Panc1 (cell line): ENCODE measurements at regions not wholly inside any gene's neighbourhood (a gene's known extent, or its start where the extent isn't known, plus 50 kb on each side); places are given as distances from the start of the nearest gene placed in this dataset.
"Not testable (repeated sequence)": the region's sequence is repeated elsewhere in the genome, so short reads cannot be mapped to it uniquely, and the experiment has no call there.

Experiments used
- ATAC-seq: fragments of 200-7000 bp; cut with Tn5 transposase; 2 replicates; pipeline ENCODE4 v1.9.1; 2020; ENCODE audit warnings: mild to moderate bottlenecking, moderate library complexity
- BruUV-seq: library from RNA; stranded (reverse); fragments of 400-500 nt; replicated peaks from 2 replicates; lab custom pipeline; 2021; lab: Mats Ljungman, UMichigan
- CTCF ChIA-PET: fragments of 300-600 bp; sonication (Branson Sonifier 250); formaldehyde crosslinking; loops from one replicate; lab custom pipeline; 2022; ENCODE audit warnings: antibody characterized with exemption; lab: Charles Lee
- POLR2A ChIA-PET: fragments of 300-600 bp; sonication (Branson Sonifier 250); formaldehyde crosslinking; loops from one replicate; lab custom pipeline; 2022; ENCODE audit warnings: antibody characterized with exemption; lab: Charles Lee
- DNase-seq: peaks from one replicate; pipeline ENCODE4 v3.0.0-alpha.2; 2010; ENCODE audit warnings: low read depth, low spot score
- H3K27ac ChIP-seq: 2 replicates; pipeline ENCODE4 v1.5.1; 2011; ENCODE audit warnings: mild to moderate bottlenecking, low read length, inconsistent platforms
- H3K27me3 ChIP-seq: fragments of 200-500 bp; sonication (Bioruptor generic); 2 replicates; pipeline ENCODE4 v1.6.0; 2014; ENCODE audit warnings: low read length, inconsistent platforms; ENCODE audit not compliant: control insufficient read depth, insufficient read depth
- H3K36me3 ChIP-seq: fragments of 200-500 bp; sonication (Bioruptor generic); 2 replicates; pipeline ENCODE4 v1.5.1; 2014; ENCODE audit warnings: inconsistent platforms, mild to moderate bottlenecking, low read length, moderate library complexity; ENCODE audit not compliant: control insufficient read depth, insufficient read depth
- H3K4me1 ChIP-seq: 2 replicates; pipeline ENCODE4 v1.5.1; 2011; ENCODE audit warnings: inconsistent platforms, mild to moderate bottlenecking, low read length, moderate library complexity; ENCODE audit not compliant: control insufficient read depth, insufficient read depth
- H3K4me3 ChIP-seq, 2 experiments: 2 replicates each; pipeline ENCODE4 v1.5.1; 2011 to 2012; ENCODE audit warnings: low read depth in 2 of 2, low read length in 2 of 2, mild to moderate bottlenecking in 2 of 2, inconsistent platforms in 1 of 2, moderate library complexity in 1 of 2
- H3K9me3 ChIP-seq: fragments of 200-500 bp; sonication (Bioruptor generic); 2 replicates; pipeline ENCODE4 v1.5.1; 2014; ENCODE audit warnings: low read depth, mild to moderate bottlenecking, inconsistent platforms, low read length, moderate library complexity; ENCODE audit not compliant: control insufficient read depth, insufficient read depth
- CTCF ChIP-seq: fragments of 450-650 bp; IDR thresholded peaks from 2 replicates; pipeline ENCODE4 v1.5.1; 2017; ENCODE audit warnings: mild to moderate bottlenecking
- POLR2AphosphoS5 ChIP-seq: IDR thresholded peaks from 2 replicates; pipeline ENCODE4 v1.6.1; 2012; ENCODE audit warnings: mild to moderate bottlenecking, low read depth, low read length, moderate library complexity
- SIN3A ChIP-seq: IDR thresholded peaks from 2 replicates; pipeline ENCODE4 v1.6.1; 2012; ENCODE audit warnings: low read depth, mild to moderate bottlenecking, low read length, moderate library complexity, borderline replicate concordance; ENCODE audit not compliant: insufficient read depth
- TCF7L2 ChIP-seq: IDR thresholded peaks from 2 replicates; pipeline ENCODE4 v1.6.1; 2011; ENCODE audit warnings: mild to moderate bottlenecking, low read depth, low read length, inconsistent platforms
- in situ Hi-C: cut with HindIII; loops from 2 replicates; pipeline ENCODE4 v1.10.0; 2016; ENCODE audit warnings: low sequenced_read_pairs, low pct_unique_long_range_greater_than_20kb
- intact Hi-C: fragments of 100-400 bp; cut with micrococcal nuclease; formaldehyde crosslinking; loops from one replicate; pipeline ENCODE4 v1.10.0; 2022; ENCODE audit not compliant: unreplicated experiment
- TF ChIP-seq, protein P1 (sequence below), 2 experiments: IDR thresholded peaks; 2 replicates each; pipeline ENCODE4 v1.6.1; 2011 to 2012; ENCODE audit warnings: low read depth in 2 of 2, control low read depth in 1 of 2, low read length in 1 of 2, mild to moderate bottlenecking in 1 of 2, moderate library complexity in 1 of 2; ENCODE audit not compliant: insufficient read depth in 1 of 2

GRCh38 chr17:20698463-20699206, 119.1 kb downstream of the CDRT15L2 start:
- H3K36me3 ChIP-seq, H3K9me3 ChIP-seq, BruUV-seq, CTCF ChIA-PET, in situ Hi-C loops, DNase-seq, H3K4me3 ChIP-seq, H3K4me1 ChIP-seq, POLR2A ChIA-PET, H3K27ac ChIP-seq, H3K27me3 ChIP-seq, intact Hi-C loops, ATAC-seq: not testable (repeated sequence)

GRCh38 chr17:20700528-20700927, 121.0 kb downstream of the CDRT15L2 start:
- H3K9me3 ChIP-seq, intact Hi-C loops, ATAC-seq, H3K27me3 ChIP-seq, POLR2A ChIA-PET, CTCF ChIA-PET, H3K4me3 ChIP-seq, in situ Hi-C loops, BruUV-seq, DNase-seq, H3K36me3 ChIP-seq, H3K27ac ChIP-seq, H3K4me1 ChIP-seq: not testable (repeated sequence)

DNA sequence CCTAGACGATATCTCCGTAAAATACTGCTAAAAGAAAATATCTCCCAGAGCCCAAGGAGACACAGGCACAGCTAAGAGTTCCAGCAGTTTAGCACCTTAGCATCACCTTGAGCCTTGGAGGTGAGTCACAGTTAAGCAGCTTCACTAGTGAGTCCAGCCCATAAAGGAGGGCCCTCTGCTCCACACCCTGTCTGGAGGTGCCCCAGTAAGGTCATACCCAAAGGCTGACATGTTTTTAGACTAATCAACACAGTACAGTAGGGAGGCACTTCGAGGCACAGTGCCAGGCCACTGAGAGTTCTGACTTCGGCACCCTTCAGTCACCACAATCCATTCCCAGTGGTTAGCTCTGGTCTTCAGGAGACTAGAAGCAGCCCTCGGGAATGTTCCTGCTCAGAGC, 121.8 kb downstream of the CDRT15L2 start:
- DNase-seq, intact Hi-C loops, POLR2A ChIA-PET, H3K27me3 ChIP-seq, in situ Hi-C loops, H3K4me1 ChIP-seq, H3K36me3 ChIP-seq, ATAC-seq, H3K9me3 ChIP-seq, BruUV-seq, CTCF ChIA-PET, H3K4me3 ChIP-seq, H3K27ac ChIP-seq: not testable (repeated sequence)

DNA sequence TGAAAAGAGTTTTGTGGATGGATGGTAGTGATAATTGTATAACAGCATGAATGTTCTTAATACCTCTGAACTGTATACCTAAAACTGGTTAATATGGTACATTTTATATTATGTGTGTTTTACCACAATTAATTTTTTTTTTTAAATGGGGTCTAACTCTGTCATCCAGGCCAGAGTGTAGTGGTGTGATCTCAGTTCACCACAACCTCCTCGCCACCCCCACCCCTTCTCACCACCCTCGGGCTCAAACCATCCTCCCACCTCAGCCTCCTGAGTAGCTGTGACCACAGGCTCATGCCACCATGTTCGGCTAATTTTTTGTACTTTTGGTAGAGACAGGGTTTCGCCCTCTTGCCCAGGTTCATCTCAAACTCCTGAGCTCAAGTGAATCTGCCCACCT, 123.2 kb downstream of the CDRT15L2 start:
- ChIA-PET CTCF (no interaction called here), POLR2A (no interaction called here)
- H3K4me3 ChIP-seq: no peak overlapping the region
- no peaks in the 10 kb centered on the region for H3K9me3 ChIP-seq
- in situ Hi-C loops: no loop called here
- DNase-seq (no peak), ATAC-seq (no peak)
- TF ChIP-seq, protein P1, sequence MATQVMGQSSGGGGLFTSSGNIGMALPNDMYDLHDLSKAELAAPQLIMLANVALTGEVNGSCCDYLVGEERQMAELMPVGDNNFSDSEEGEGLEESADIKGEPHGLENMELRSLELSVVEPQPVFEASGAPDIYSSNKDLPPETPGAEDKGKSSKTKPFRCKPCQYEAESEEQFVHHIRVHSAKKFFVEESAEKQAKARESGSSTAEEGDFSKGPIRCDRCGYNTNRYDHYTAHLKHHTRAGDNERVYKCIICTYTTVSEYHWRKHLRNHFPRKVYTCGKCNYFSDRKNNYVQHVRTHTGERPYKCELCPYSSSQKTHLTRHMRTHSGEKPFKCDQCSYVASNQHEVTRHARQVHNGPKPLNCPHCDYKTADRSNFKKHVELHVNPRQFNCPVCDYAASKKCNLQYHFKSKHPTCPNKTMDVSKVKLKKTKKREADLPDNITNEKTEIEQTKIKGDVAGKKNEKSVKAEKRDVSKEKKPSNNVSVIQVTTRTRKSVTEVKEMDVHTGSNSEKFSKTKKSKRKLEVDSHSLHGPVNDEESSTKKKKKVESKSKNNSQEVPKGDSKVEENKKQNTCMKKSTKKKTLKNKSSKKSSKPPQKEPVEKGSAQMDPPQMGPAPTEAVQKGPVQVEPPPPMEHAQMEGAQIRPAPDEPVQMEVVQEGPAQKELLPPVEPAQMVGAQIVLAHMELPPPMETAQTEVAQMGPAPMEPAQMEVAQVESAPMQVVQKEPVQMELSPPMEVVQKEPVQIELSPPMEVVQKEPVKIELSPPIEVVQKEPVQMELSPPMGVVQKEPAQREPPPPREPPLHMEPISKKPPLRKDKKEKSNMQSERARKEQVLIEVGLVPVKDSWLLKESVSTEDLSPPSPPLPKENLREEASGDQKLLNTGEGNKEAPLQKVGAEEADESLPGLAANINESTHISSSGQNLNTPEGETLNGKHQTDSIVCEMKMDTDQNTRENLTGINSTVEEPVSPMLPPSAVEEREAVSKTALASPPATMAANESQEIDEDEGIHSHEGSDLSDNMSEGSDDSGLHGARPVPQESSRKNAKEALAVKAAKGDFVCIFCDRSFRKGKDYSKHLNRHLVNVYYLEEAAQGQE (IDR thresholded peaks at IDR 0.05; ENCODE audit: insufficient read depth in 1 of 2, low read depth in 2 of 2, low read length in 1 of 2): no peak
- TF ChIP-seq TCF7L2 (no peak), SIN3A (no peak), POLR2AphosphoS5 (no peak), CTCF (no peak)
- no TSS peak for BruUV-seq
- H3K36me3 ChIP-seq: no peaks in the 10 kb centered on the region
- intact Hi-C loops: no loop called here
- no peak overlapping the region for H3K27ac ChIP-seq
- H3K27me3 ChIP-seq: no peaks in the 10 kb centered on the region
- H3K4me1 ChIP-seq: no peaks in the 10 kb centered on the region
